Endothelial cell of umbilical vein (primary cell): ENCODE measurements at regions not wholly inside any gene's neighbourhood (a gene's known extent, or its start where the extent isn't known, plus 50 kb on each side); places are given as distances from the start of the nearest gene placed in this dataset.

Experiments
- BruUV-seq: library from RNA; stranded (reverse); fragments of 400-500 nt; replicated peaks from 2 replicates; lab custom pipeline; 2021; lab: Mats Ljungman, UMichigan
- CTCF ChIA-PET: fragments of 300-600, 350-600 bp; sonication (Branson Sonifier 250); formaldehyde crosslinking; loops from one replicate; lab custom pipeline; 2021; ENCODE audit warnings: antibody characterized with exemption, inconsistent platforms; lab: Charles Lee
- POLR2A ChIA-PET: fragments of 300-600, 350-600 bp; sonication (Branson Sonifier 250); formaldehyde crosslinking; loops from one replicate; lab custom pipeline; 2021; ENCODE audit warnings: antibody characterized with exemption, inconsistent platforms; lab: Charles Lee
- DNase-seq: peaks from one replicate; pipeline ENCODE4 v3.0.0-alpha.2; 2011; ENCODE audit warnings: low read depth, low spot score
- FAIRE-seq: peaks from 2 replicates; lab custom pipeline; 2011; peaks lifted over from hg19 to GRCh38; lab: Jason Lieb, UNC
- H2AFZ ChIP-seq: 2 replicates; pipeline ENCODE4 v1.6.0; 2012; ENCODE audit warnings: low read depth, low read length, control low read depth, inconsistent platforms
- H3K27ac ChIP-seq: 2 replicates; pipeline ENCODE4 v1.5.1; 2011; ENCODE audit warnings: low read depth, mild to moderate bottlenecking, control low read depth, low read length, moderate library complexity; ENCODE audit not compliant: insufficient read depth
- H3K27me3 ChIP-seq, 2 experiments: 2 replicates each; pipeline versions ENCODE4 v1.6.0 to v1.6.1; 2011; ENCODE audit warnings: low read length in 2 of 2, mixed read lengths in 1 of 2; ENCODE audit not compliant: control insufficient read depth in 2 of 2, insufficient read depth in 2 of 2
- H3K36me3 ChIP-seq, 2 experiments: 2 replicates in 1 of 2; 3 replicates in 1 of 2; pipeline ENCODE4 v1.5.1; 2011; ENCODE audit warnings: low read length in 2 of 2, mild to moderate bottlenecking in 1 of 2, moderate library complexity in 1 of 2; ENCODE audit not compliant: control insufficient read depth in 2 of 2, insufficient read depth in 2 of 2; ENCODE audit errors: extremely low read depth in 1 of 2
- H3K4me1 ChIP-seq: 3 replicates; pipeline ENCODE4 v1.5.1; 2011; ENCODE audit warnings: mild to moderate bottlenecking, low read length; ENCODE audit not compliant: control insufficient read depth, insufficient read depth; ENCODE audit errors: extremely low read depth
- H3K4me2 ChIP-seq: 2 replicates; pipeline ENCODE4 v1.6.1; 2011; ENCODE audit warnings: low read length, control low read depth, mixed read lengths; ENCODE audit not compliant: insufficient read depth
- H3K4me3 ChIP-seq, 3 experiments: fragments of 200-600 bp in 1 of 3; sonication (generic), shearing (Covaris generic) in 1 of 3; replicated peaks in 1 of 3; 2 replicates each; pipeline ENCODE4 v1.5.1; 2011 to 2016; ENCODE audit warnings: control low read depth in 3 of 3, low read length in 3 of 3, mild to moderate bottlenecking in 2 of 3, inconsistent platforms in 1 of 3, low read depth in 1 of 3, moderate library complexity in 1 of 3; ENCODE audit not compliant: insufficient read depth in 1 of 3
- H3K79me2 ChIP-seq: 2 replicates; pipeline ENCODE4 v1.6.0; 2012; ENCODE audit warnings: low read length, inconsistent platforms; ENCODE audit not compliant: control insufficient read depth, insufficient read depth
- H3K9ac ChIP-seq: replicated peaks from 2 replicates; pipeline ENCODE3; 2011; ENCODE audit warnings: low read length, control low read depth; ENCODE audit not compliant: insufficient read depth; ENCODE audit errors: extremely low read depth
- H3K9me1 ChIP-seq: replicated peaks from 3 replicates; pipeline ENCODE4 v1.6.0; 2011; ENCODE audit warnings: mild to moderate bottlenecking, low read length; ENCODE audit not compliant: control insufficient read depth, insufficient read depth; ENCODE audit errors: extremely low read depth
- H3K9me3 ChIP-seq: replicated peaks from 2 replicates; pipeline ENCODE4 v1.5.1; 2012; ENCODE audit warnings: low read length, inconsistent platforms; ENCODE audit not compliant: control insufficient read depth, insufficient read depth
- H4K20me1 ChIP-seq: replicated peaks from 2 replicates; pipeline ENCODE3; 2011; ENCODE audit warnings: mild to moderate bottlenecking, low read length; ENCODE audit not compliant: control insufficient read depth, insufficient read depth; ENCODE audit errors: extremely low read depth
- CTCF ChIP-seq, 2 donors: IDR thresholded peaks; 1 replicate in 1 of 2; 2 replicates in 1 of 2; pipeline ENCODE4 v1.5.1; 2011; ENCODE audit warnings: low read length in 2 of 2, mild to moderate bottlenecking in 2 of 2, moderate library complexity in 2 of 2, control low read depth in 1 of 2, inconsistent platforms in 1 of 2, low read depth in 1 of 2; ENCODE audit not compliant: insufficient read depth in 1 of 2; ENCODE audit errors: extremely low read depth in 1 of 2
- FOS ChIP-seq: IDR thresholded peaks from 2 replicates; pipeline ENCODE4 v1.6.1; 2011; ENCODE audit warnings: mild to moderate bottlenecking, low read length, moderate library complexity, borderline replicate concordance; ENCODE audit not compliant: insufficient read depth
- GATA2 ChIP-seq: IDR thresholded peaks from 2 replicates; pipeline ENCODE4 v1.7.0; 2011; ENCODE audit warnings: low read depth, mild to moderate bottlenecking, moderate library complexity, mixed read lengths, low read length; ENCODE audit not compliant: insufficient read length, insufficient read depth
- JUN ChIP-seq: IDR thresholded peaks from 2 replicates; pipeline ENCODE4 v1.6.1; 2011; ENCODE audit warnings: borderline replicate concordance, low read depth; ENCODE audit not compliant: insufficient read length, insufficient read depth
- MYC ChIP-seq: IDR thresholded peaks from one replicate; pipeline ENCODE4 v1.6.1; 2011; ENCODE audit warnings: mild to moderate bottlenecking, low read depth, low read length
- POLR2A ChIP-seq: IDR thresholded peaks from 2 replicates; pipeline ENCODE4 v1.6.1; 2012; ENCODE audit warnings: low read depth, mild to moderate bottlenecking, control low read depth, low read length
- POLR2AphosphoS5 ChIP-seq: IDR thresholded peaks from 2 replicates; pipeline ENCODE4 v1.6.1; 2012; ENCODE audit warnings: low read depth, mild to moderate bottlenecking, control low read depth, low read length, moderate library complexity; ENCODE audit not compliant: insufficient read depth
- dilution Hi-C: fragments of 300-500 bp; cut with MboI; formaldehyde crosslinking; loops from one replicate; pipeline ENCODE4 v1.15.0; 2019; ENCODE audit warnings: low sequenced_read_pairs; ENCODE audit not compliant: extremely low pct_ligation_motif_present
- intact Hi-C: fragments of 100-400 bp; cut with micrococcal nuclease; formaldehyde crosslinking; loops from one replicate; pipeline ENCODE4 v1.10.0; 2022
- TF ChIP-seq, protein P1 (sequence below): IDR thresholded peaks from 2 replicates; pipeline ENCODE4 v1.6.1; 2011; ENCODE audit not compliant: insufficient read depth, insufficient read length

DNA sequence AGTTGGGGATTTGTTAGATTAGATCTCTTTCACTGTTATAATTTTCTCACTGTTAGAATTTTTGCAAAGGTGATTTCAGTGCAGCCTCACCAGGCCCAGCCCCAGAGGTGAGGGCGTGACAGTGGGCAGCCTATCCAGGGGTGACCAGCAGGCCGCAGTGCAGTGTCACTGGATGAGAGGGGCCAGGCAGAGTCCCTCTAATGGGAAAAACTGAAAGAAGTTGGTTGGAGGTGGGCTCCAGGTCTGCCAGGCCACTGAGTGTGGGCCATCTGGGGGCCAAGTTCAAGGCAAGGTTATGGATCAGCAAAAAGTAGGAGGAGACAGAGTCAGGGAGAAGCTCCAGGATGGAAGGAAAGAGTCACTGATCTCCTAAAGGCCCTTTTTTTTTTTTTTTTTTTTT is 90.5 kb upstream of the SDK1 start:
- no peaks in the 10 kb centered on the region for H3K9me3 ChIP-seq
- H3K4me2 ChIP-seq: no peak overlapping the region
- H3K9ac ChIP-seq: no peak overlapping the region
- BruUV-seq: no TSS peak
- H3K79me2 ChIP-seq: no peaks in the 10 kb centered on the region
- TF ChIP-seq MYC: no peak
- no peak for TF ChIP-seq POLR2AphosphoS5
- TF ChIP-seq POLR2A: no peak
- TF ChIP-seq GATA2: no peak
- no peak for TF ChIP-seq CTCF (IDR thresholded peaks at IDR 0.05; ENCODE audit: extremely low read depth in 1 of 2, insufficient read depth in 1 of 2, low read depth in 1 of 2, low read length in 2 of 2)
- TF ChIP-seq, protein P1, sequence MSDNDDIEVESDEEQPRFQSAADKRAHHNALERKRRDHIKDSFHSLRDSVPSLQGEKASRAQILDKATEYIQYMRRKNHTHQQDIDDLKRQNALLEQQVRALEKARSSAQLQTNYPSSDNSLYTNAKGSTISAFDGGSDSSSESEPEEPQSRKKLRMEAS: no peak
- no peak for TF ChIP-seq FOS
- no peak for TF ChIP-seq JUN
- H3K4me1 ChIP-seq: no peaks in the 10 kb centered on the region
- ChIA-PET CTCF (no interaction called here), POLR2A (no interaction called here)
- H3K27ac ChIP-seq: no peak overlapping the region
- DNase-seq (no peak), FAIRE-seq (no peak)
- H3K27me3 ChIP-seq: no peaks in the 10 kb centered on the region
- intact Hi-C loops (no loop called here), dilution Hi-C loops (no loop called here)
- no peaks in the 10 kb centered on the region for H3K36me3 ChIP-seq
- no peak overlapping the region for H2AFZ ChIP-seq
- no peaks in the 10 kb centered on the region for H4K20me1 ChIP-seq
- H3K4me3 ChIP-seq: no peak overlapping the region
- no peaks in the 10 kb centered on the region for H3K9me1 ChIP-seq
